ENCODE measurements at regions not wholly inside any gene's neighbourhood (a gene's known extent, or its start where the extent isn't known, plus 50 kb on each side); places are given as distances from the start of the nearest gene placed in this dataset.

- TF ChIP-seq CTCF (IDR thresholded peaks at IDR 0.05), result no peak
- no peak for TF ChIP-seq EZH2 (IDR thresholded peaks at IDR 0.05; ENCODE audit: borderline replicate concordance, insufficient read depth, low read depth, low read length, poor library complexity, severe bottlenecking)
Measured at GRCh38 chr9:85230081-85230480, 511.7 kb downstream of the AGTPBP1 start.

Measured in B cell (primary cell).